GM23338 (cell line): ENCODE measurements at regions not wholly inside any gene's neighbourhood (a gene's known extent, or its start where the extent isn't known, plus 50 kb on each side); places are given as distances from the start of the nearest gene placed in this dataset.

Source experiments
- ATAC-seq: fragments of 200-7000 bp; cut with Tn5 transposase; 3 replicates; pipeline ENCODE4 v1.9.1; 2020
- DNase-seq: peaks from one replicate; pipeline ENCODE4 v3.0.0-alpha.2; 2015; ENCODE audit warnings: low spot score
- H2AFZ ChIP-seq: fragments of 200-600 bp; sonication (generic); 2 replicates; pipeline ENCODE4 v1.8.0; 2016; ENCODE audit warnings: antibody characterized with exemption, mild to moderate bottlenecking, moderate library complexity
- H3F3A ChIP-seq: fragments of 200-600 bp; sonication (generic); replicated peaks from 2 replicates; pipeline ENCODE4 v1.8.0; 2017; ENCODE audit warnings: antibody characterized with exemption, mixed run types, low read depth
- H3K27ac ChIP-seq: fragments of 200-600 bp; sonication (generic); 2 replicates; pipeline ENCODE4 v1.6.1; 2016; ENCODE audit warnings: low read depth
- H3K27me3 ChIP-seq: fragments of 200-600 bp; sonication (generic); 2 replicates; pipeline ENCODE4 v1.8.0; 2016; ENCODE audit warnings: mild to moderate bottlenecking, mixed run types, moderate library complexity; ENCODE audit not compliant: insufficient read depth
- H3K36me3 ChIP-seq: fragments of 200-600 bp; sonication (generic); 2 replicates; pipeline ENCODE4 v1.8.0; 2016; ENCODE audit warnings: mild to moderate bottlenecking; ENCODE audit not compliant: insufficient read depth
- H3K4me1 ChIP-seq: fragments of 200-600 bp; sonication (generic); 2 replicates; pipeline ENCODE4 v1.8.0; 2016; ENCODE audit warnings: mild to moderate bottlenecking, moderate library complexity; ENCODE audit not compliant: insufficient read depth
- H3K4me2 ChIP-seq: fragments of 200-600 bp; sonication (generic); 2 replicates; pipeline ENCODE4 v1.7.1; 2017; ENCODE audit warnings: mixed run types
- H3K4me3 ChIP-seq: fragments of 200-600 bp; sonication (generic); 2 replicates; pipeline ENCODE4 v1.6.1; 2016; ENCODE audit warnings: mixed run types
- H3K79me2 ChIP-seq: fragments of 200-600 bp; sonication (generic); replicated peaks from 2 replicates; pipeline ENCODE4 v1.8.0; 2017; ENCODE audit warnings: mild to moderate bottlenecking; ENCODE audit not compliant: insufficient read depth
- H3K9me2 ChIP-seq: fragments of 200-600 bp; sonication (generic); 2 replicates; pipeline ENCODE4 v1.8.0; 2017; ENCODE audit not compliant: insufficient read depth
- H4K20me1 ChIP-seq: fragments of 200-600 bp; sonication (generic); replicated peaks from 2 replicates; pipeline ENCODE4 v1.8.0; 2017; ENCODE audit warnings: mild to moderate bottlenecking; ENCODE audit not compliant: insufficient read depth
- H3K27ac Mint-ChIP-seq: 2 replicates; pipeline ENCODE4 v1.8.0; 2020; ENCODE audit warnings: inconsistent platforms, mild to moderate bottlenecking, moderate library complexity, mixed read lengths
- H3K27me3 Mint-ChIP-seq: 3 replicates; pipeline ENCODE4 v1.8.0; 2022; ENCODE audit warnings: low read depth, mild to moderate bottlenecking, moderate library complexity, mixed read lengths, inconsistent platforms; ENCODE audit not compliant: insufficient read depth, poor library complexity
- H3K36me3 Mint-ChIP-seq: 3 replicates; pipeline ENCODE4 v1.8.0; 2021; ENCODE audit warnings: low read depth, mild to moderate bottlenecking, inconsistent platforms, moderate library complexity, mixed read lengths
- H3K4me1 Mint-ChIP-seq: 3 replicates; pipeline ENCODE4 v1.8.0; 2020; ENCODE audit warnings: mild to moderate bottlenecking, inconsistent platforms, mixed read lengths
- H3K4me3 Mint-ChIP-seq: 3 replicates; pipeline ENCODE4 v1.8.0; 2021; ENCODE audit warnings: moderate library complexity, mild to moderate bottlenecking, inconsistent platforms, mixed read lengths
- H3K9me3 Mint-ChIP-seq: 3 replicates; pipeline ENCODE4 v1.8.0; 2020; ENCODE audit warnings: moderate library complexity, mild to moderate bottlenecking, inconsistent platforms, mixed read lengths
- CREB1 ChIP-seq: fragments of 250-450 bp; sonication (Bioruptor Pico); IDR thresholded peaks from 2 replicates; pipeline ENCODE4 v1.5.0; 2020; ENCODE audit warnings: low read depth, mild to moderate bottlenecking, moderate library complexity
- CTCF ChIP-seq, 2 experiments: fragments of 200-600 bp in 1 of 2; sonication (generic) in 1 of 2; conservative IDR thresholded peaks; 2 replicates each; pipeline versions ENCODE4 v1.5.1 to v1.6.1; 2016 to 2017; ENCODE audit warnings: antibody characterized with exemption in 2 of 2, low read depth in 2 of 2, mild to moderate bottlenecking in 2 of 2, moderate library complexity in 1 of 2
- ETS1 ChIP-seq: IDR thresholded peaks from 2 replicates; pipeline ENCODE4 v1.6.1; 2016; ENCODE audit warnings: antibody characterized with exemption
- EZH2 ChIP-seq: fragments of 200-600 bp; sonication (generic); IDR thresholded peaks from one replicate; pipeline ENCODE4 v1.8.0; 2017; ENCODE audit warnings: antibody characterized with exemption, mild to moderate bottlenecking, low read depth; ENCODE audit not compliant: unreplicated experiment
- EZH2phosphoT487 ChIP-seq: fragments of 200-600 bp; sonication (generic); IDR thresholded peaks from one replicate; pipeline ENCODE4 v1.8.1; 2018; ENCODE audit warnings: antibody characterized with exemption; ENCODE audit not compliant: unreplicated experiment
- JUNB ChIP-seq: IDR thresholded peaks from one replicate; pipeline ENCODE4 v1.6.1; 2016; ENCODE audit warnings: antibody characterized with exemption; ENCODE audit not compliant: unreplicated experiment
- NANOG ChIP-seq: IDR thresholded peaks from 2 replicates; pipeline ENCODE4 v1.6.1; 2016; ENCODE audit warnings: antibody characterized with exemption, borderline replicate concordance
- POLR2AphosphoS5 ChIP-seq: IDR thresholded peaks from 2 replicates; pipeline ENCODE4 v1.6.1; 2016; ENCODE audit warnings: antibody characterized with exemption, low read depth
- REST ChIP-seq: IDR thresholded peaks from one replicate; pipeline ENCODE4 v1.6.1; 2018; ENCODE audit warnings: antibody characterized with exemption; ENCODE audit not compliant: unreplicated experiment
- STAT1 ChIP-seq: IDR thresholded peaks from one replicate; pipeline ENCODE4 v1.6.1; 2016; ENCODE audit warnings: antibody characterized with exemption; ENCODE audit not compliant: unreplicated experiment
- ZNF114 ChIP-seq: fragments of 250-450 bp; sonication (Bioruptor Pico); IDR thresholded peaks from 2 replicates; pipeline ENCODE4 v1.5.0; 2020; ENCODE audit warnings: mild to moderate bottlenecking, moderate library complexity
- ZNF331 ChIP-seq: fragments of 250-450 bp; sonication (Bioruptor Pico); IDR thresholded peaks from 2 replicates; pipeline ENCODE4 v1.5.0; 2020; ENCODE audit warnings: low read depth, mild to moderate bottlenecking, moderate library complexity
- ZNF462 ChIP-seq: fragments of 250-450 bp; sonication (Bioruptor Pico); IDR thresholded peaks from 2 replicates; pipeline ENCODE4 v1.5.0; 2020; ENCODE audit warnings: mild to moderate bottlenecking, moderate library complexity

- DNase-seq (no peak), ATAC-seq (no peak)
- Mint-ChIP-seq H3K4me3 (no peak overlapping the region), H3K4me1 (peaks cover 5% of the 10 kb centered on the region; the same call in 2 of the 3 replicates), H3K36me3 (no peaks in the 10 kb centered on the region), H3K27me3 (no peaks in the 10 kb centered on the region), H3K9me3 (no peaks in the 10 kb centered on the region), H3K27ac (no peak overlapping the region)
- no peak overlapping the region for H2AFZ ChIP-seq
- no peaks in the 10 kb centered on the region; the same call in none of the 2 replicates for H4K20me1 ChIP-seq
- TF ChIP-seq POLR2AphosphoS5 (no peak), EZH2phosphoT487 (no peak), CTCF (conservative IDR thresholded peaks at IDR 0.05; ENCODE audit: low read depth in 2 of 2) (no peak), JUNB (no peak), NANOG (no peak), REST (no peak), STAT1 (no peak), ZNF331 (CRISPR knock-in tag) (no peak), ZNF462 (CRISPR knock-in tag) (no peak), ETS1 (no peak), CREB1 (CRISPR knock-in tag) (no peak), ZNF114 (CRISPR knock-in tag) (no peak), EZH2 (no peak)
- no peaks in the 10 kb centered on the region for H3K27me3 ChIP-seq
- H3K27ac ChIP-seq = no peak overlapping the region
- 0 out of 2 replicates have a peak, but pooled peaks cover 2% of the 10 kb centered on the region for H3K4me1 ChIP-seq
- H3K9me2 ChIP-seq = peaks cover 3% of the 10 kb centered on the region; the same call in 1 of the 2 replicates
- no peaks in the 10 kb centered on the region for H3K36me3 ChIP-seq
- H3K4me3 ChIP-seq = no peak overlapping the region
- H3F3A ChIP-seq = no peaks in the 10 kb centered on the region
- no peak overlapping the region for H3K4me2 ChIP-seq
- H3K79me2 ChIP-seq = no peaks in the 10 kb centered on the region
These were observed 120.0 kb upstream of the FRMD4B start for GRCh38 chr3:69505770-69506407.
